Heart left ventricle (tissue), 13 donors: ENCODE measurements at regions not wholly inside any gene's neighbourhood (a gene's known extent, or its start where the extent isn't known, plus 50 kb on each side); places are given as distances from the start of the nearest gene placed in this dataset.

Experiments used
- CTCF ChIP-seq, 12 donors: fragments of 200-600 bp; sonication (generic) in 4 of 12; IDR thresholded peaks; one replicate each; pipeline versions ENCODE4 v1.5.0 to v1.8.0; 2018 to 2022; ENCODE audit warnings: antibody characterized with exemption in 12 of 12, mild to moderate bottlenecking in 5 of 12
- POLR2A ChIP-seq, 2 donors: fragments of 450-650 bp; IDR thresholded peaks; one replicate each; pipeline ENCODE4 v1.6.1; 2017; ENCODE audit warnings: antibody characterized with exemption in 2 of 2, mild to moderate bottlenecking in 2 of 2, moderate library complexity in 2 of 2
- donor health status: ischemic (EF 13 %, LVEDD 7.1; RV severe dilation, severe dysfunction).
- donor health status: DM: no; HTN: yes; CAD: no.
- donor health status: DM: no; HTN: no; CAD: no.
- donor health status: ischemic (EF 25% LVEDD 6.9; RV normal size, moderate dysfunction).
- donor health status: ischemic (EF 25% LVEDD 5.7; RV mildly dilated, moderate dysfunction).
- donor health status: ischemic (EF 35%, LVEDD 5.7; RV mildly dilated, moderate dysfunction).
- donor health status: nonischemic (EF 11% LVEDD 7.7; RV severe dilation, severe dysfunction).
- donor health status: DM: yes; HTN: yes; CAD: no.
- donor health status: PGD.
- donor health status: ischemic (EF 29% LVEDD 5.4; RV normal size, mild dysfunction).
- donor health status: nonischemic (EF 23%, LVEDD 6.1; RV moderate dilation, normal function).

GRCh38 chr1:106944721-106945120 is 111.8 kb upstream of the PRMT6 start:
- TF ChIP-seq CTCF (IDR thresholded peaks at IDR 0.05) (no peak), POLR2A (IDR thresholded peaks at IDR 0.05) (no peak)
